H1 (cell line): ENCODE measurements at regions not wholly inside any gene's neighbourhood (a gene's known extent, or its start where the extent isn't known, plus 50 kb on each side); places are given as distances from the start of the nearest gene placed in this dataset.

Experiments
- CHD2 ChIP-seq: IDR thresholded peaks from 2 replicates; pipeline ENCODE4 v1.6.1; 2012; ENCODE audit warnings: low read length, improper control_type of control experiment
- CTCF ChIP-seq, 3 experiments: IDR thresholded peaks; 1 replicate in 2 of 3; 2 replicates in 1 of 3; pipeline versions ENCODE4 v1.5.1 to v1.6.1; 2011; ENCODE audit warnings: low read length in 3 of 3, mild to moderate bottlenecking in 3 of 3, inconsistent platforms in 2 of 3, low read depth in 1 of 3, moderate library complexity in 1 of 3; ENCODE audit not compliant: insufficient read depth in 1 of 3; ENCODE audit errors: control extremely low read depth in 1 of 3
- E2F6 ChIP-seq: IDR thresholded peaks from 2 replicates; pipeline ENCODE4 v1.6.1; 2012; ENCODE audit warnings: inconsistent platforms
- EP300 ChIP-seq, 2 experiments: IDR thresholded peaks; 1 replicate in 1 of 2; 2 replicates in 1 of 2; pipeline ENCODE4 v1.6.1; 2011 to 2012; ENCODE audit warnings: low read depth in 2 of 2, low read length in 2 of 2, mild to moderate bottlenecking in 2 of 2, borderline replicate concordance in 1 of 2, inconsistent platforms in 1 of 2, moderate library complexity in 1 of 2
- HDAC2 ChIP-seq, 2 experiments: fragments of 300-600 bp in 1 of 2; sonication (generic) in 1 of 2; IDR thresholded peaks; 2 replicates each; pipeline ENCODE4 v1.6.1; 2011 to 2012; ENCODE audit warnings: low read depth in 2 of 2, low read length in 2 of 2, mild to moderate bottlenecking in 2 of 2, moderate library complexity in 2 of 2, borderline replicate concordance in 1 of 2, inconsistent platforms in 1 of 2
- JUND ChIP-seq: IDR thresholded peaks from 2 replicates; pipeline ENCODE4 v1.6.1; 2011; ENCODE audit warnings: mild to moderate bottlenecking, improper control_type of control experiment, low read length
- MAX ChIP-seq: IDR thresholded peaks from 2 replicates; pipeline ENCODE4 v1.6.1; 2012; ENCODE audit warnings: inconsistent platforms
- POLR2A ChIP-seq, 2 experiments: IDR thresholded peaks; 1 replicate in 1 of 2; 2 replicates in 1 of 2; pipeline ENCODE4 v1.6.1; 2011; ENCODE audit warnings: low read depth in 2 of 2, low read length in 2 of 2, mild to moderate bottlenecking in 2 of 2; ENCODE audit errors: control extremely low read depth in 1 of 2
- RAD21 ChIP-seq, 2 experiments: IDR thresholded peaks in 1 of 2; conservative IDR thresholded peaks in 1 of 2; 2 replicates each; pipeline ENCODE4 v1.6.1; 2011; ENCODE audit warnings: low read depth in 2 of 2, low read length in 2 of 2, improper control_type of control experiment in 1 of 2, inconsistent platforms in 1 of 2, mild to moderate bottlenecking in 1 of 2, moderate library complexity in 1 of 2
- TBP ChIP-seq: IDR thresholded peaks from 2 replicates; pipeline ENCODE4 v1.6.1; 2011; ENCODE audit warnings: low read depth, low read length, improper control_type of control experiment
- USF2 ChIP-seq: IDR thresholded peaks from 2 replicates; pipeline ENCODE4 v1.6.1; 2011; ENCODE audit warnings: low read length, improper control_type of control experiment

GRCh38 chr11:28794405-28794804, 686.2 kb downstream of the METTL15 start:
- TF ChIP-seq MAX (no peak), CTCF (IDR thresholded peaks at IDR 0.05; ENCODE audit: control extremely low read depth in 1 of 3, insufficient read depth in 1 of 3, low read depth in 1 of 3, low read length in 3 of 3) (no peak), HDAC2 (IDR thresholded peaks at IDR 0.05; ENCODE audit: borderline replicate concordance in 1 of 2, low read depth in 2 of 2, low read length in 2 of 2) (no peak), E2F6 (no peak), USF2 (no peak), RAD21 (IDR thresholded peaks at IDR 0.05 in 1 of 2, conservative IDR thresholded peaks at IDR 0.05 in 1 of 2; ENCODE audit: low read depth in 2 of 2, low read length in 2 of 2) (no peak), CHD2 (no peak), EP300 (IDR thresholded peaks at IDR 0.05; ENCODE audit: borderline replicate concordance in 1 of 2, low read depth in 2 of 2, low read length in 2 of 2) (no peak), POLR2A (IDR thresholded peaks at IDR 0.05; ENCODE audit: control extremely low read depth in 1 of 2, low read depth in 2 of 2, low read length in 2 of 2) (no peak), TBP (no peak), JUND (no peak)
